MCF 10A (cell line): ENCODE measurements at regions not wholly inside any gene's neighbourhood (a gene's known extent, or its start where the extent isn't known, plus 50 kb on each side); places are given as distances from the start of the nearest gene placed in this dataset.

Source experiments
- BruUV-seq: library from RNA; stranded (reverse); fragments of 400-500 nt; replicated peaks from 2 replicates; lab custom pipeline; 2021; lab: Mats Ljungman, UMichigan
- CTCF ChIA-PET: fragments of 300-600 bp; sonication (Branson Sonifier 250); formaldehyde crosslinking; extraction: SDS; loops from one replicate; lab custom pipeline; 2021; ENCODE audit warnings: antibody characterized with exemption, inconsistent platforms; lab: Yijun Ruan, JAX
- POLR2A ChIA-PET: fragments of 300-600, 350-650 bp; sonication (Branson Sonifier 250); formaldehyde crosslinking; extraction: SDS; loops from one replicate; lab custom pipeline; 2020; ENCODE audit warnings: antibody characterized with exemption, inconsistent platforms; lab: Yijun Ruan, JAX
- DNase-seq: peaks from one replicate; pipeline ENCODE4 v3.0.0-alpha.2; 2018; ENCODE audit not compliant: unreplicated experiment
- H3K27ac Mint-ChIP-seq: one replicate; pipeline ENCODE4 v1.8.0; 2022; ENCODE audit warnings: mild to moderate bottlenecking, low read depth, mixed read lengths; ENCODE audit not compliant: unreplicated experiment
- H3K27me3 Mint-ChIP-seq: one replicate; pipeline ENCODE4 v1.8.0; 2022; ENCODE audit warnings: mixed read lengths; ENCODE audit not compliant: insufficient read depth, unreplicated experiment
- H3K36me3 Mint-ChIP-seq: one replicate; pipeline ENCODE4 v1.8.0; 2022; ENCODE audit warnings: mild to moderate bottlenecking, moderate library complexity, mixed read lengths; ENCODE audit not compliant: insufficient read depth, unreplicated experiment
- H3K4me1 Mint-ChIP-seq: one replicate; pipeline ENCODE4 v1.8.0; 2022; ENCODE audit warnings: mixed read lengths; ENCODE audit not compliant: insufficient read depth, unreplicated experiment
- H3K4me3 Mint-ChIP-seq: one replicate; pipeline ENCODE4 v1.8.0; 2022; ENCODE audit warnings: mild to moderate bottlenecking, moderate library complexity, mixed read lengths; ENCODE audit not compliant: unreplicated experiment
- H3K9me3 Mint-ChIP-seq: one replicate; pipeline ENCODE4 v1.8.0; 2022; ENCODE audit warnings: mixed read lengths; ENCODE audit not compliant: unreplicated experiment
- intact Hi-C: fragments of 100-400 bp; cut with micrococcal nuclease; formaldehyde crosslinking; loops from 2 replicates; pipeline ENCODE4 v1.14.1; 2022
- TF ChIP-seq, protein P1 (sequence below): fragments of 200-600 bp; IDR thresholded peaks from one replicate; pipeline ENCODE4 v1.8.0; 2022; ENCODE audit warnings: antibody characterized with exemption, mild to moderate bottlenecking; ENCODE audit not compliant: unreplicated experiment

DNA sequence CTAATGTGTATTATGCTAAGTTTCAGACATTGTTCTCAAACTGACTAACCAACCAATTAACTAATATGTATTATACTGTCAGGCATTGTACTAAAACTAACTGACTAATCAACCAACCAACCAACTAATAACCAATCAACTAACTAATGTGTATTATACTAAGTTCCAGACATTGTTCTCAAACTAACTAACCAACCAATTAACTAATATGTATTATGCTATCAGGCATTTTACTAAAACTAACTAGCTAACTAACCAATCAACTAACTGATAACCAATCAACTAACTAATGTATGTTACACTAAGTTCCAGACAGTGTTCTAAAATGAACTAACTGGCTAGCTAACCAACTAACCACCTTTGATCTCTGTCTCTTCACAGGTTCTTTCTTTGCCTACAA lies 152.3 kb downstream of the SUDS3 start:
- ChIA-PET POLR2A (no interaction called here), CTCF (interaction anchor here (0.6 kb wide), 1 partner anchor 246 kb away, joined by 6 read pairs; no protein-coding TSS in a partner anchor)
- no TSS peak for BruUV-seq
- Mint-ChIP-seq H3K36me3 (no peaks in the 10 kb centered on the region), H3K9me3 (peaks cover 21% of the 10 kb centered on the region), H3K27ac (no peak overlapping the region), H3K27me3 (peaks cover 10% of the 10 kb centered on the region), H3K4me3 (no peak overlapping the region), H3K4me1 (no peaks in the 10 kb centered on the region)
- TF ChIP-seq, protein P1, sequence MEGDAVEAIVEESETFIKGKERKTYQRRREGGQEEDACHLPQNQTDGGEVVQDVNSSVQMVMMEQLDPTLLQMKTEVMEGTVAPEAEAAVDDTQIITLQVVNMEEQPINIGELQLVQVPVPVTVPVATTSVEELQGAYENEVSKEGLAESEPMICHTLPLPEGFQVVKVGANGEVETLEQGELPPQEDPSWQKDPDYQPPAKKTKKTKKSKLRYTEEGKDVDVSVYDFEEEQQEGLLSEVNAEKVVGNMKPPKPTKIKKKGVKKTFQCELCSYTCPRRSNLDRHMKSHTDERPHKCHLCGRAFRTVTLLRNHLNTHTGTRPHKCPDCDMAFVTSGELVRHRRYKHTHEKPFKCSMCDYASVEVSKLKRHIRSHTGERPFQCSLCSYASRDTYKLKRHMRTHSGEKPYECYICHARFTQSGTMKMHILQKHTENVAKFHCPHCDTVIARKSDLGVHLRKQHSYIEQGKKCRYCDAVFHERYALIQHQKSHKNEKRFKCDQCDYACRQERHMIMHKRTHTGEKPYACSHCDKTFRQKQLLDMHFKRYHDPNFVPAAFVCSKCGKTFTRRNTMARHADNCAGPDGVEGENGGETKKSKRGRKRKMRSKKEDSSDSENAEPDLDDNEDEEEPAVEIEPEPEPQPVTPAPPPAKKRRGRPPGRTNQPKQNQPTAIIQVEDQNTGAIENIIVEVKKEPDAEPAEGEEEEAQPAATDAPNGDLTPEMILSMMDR, result no peak
- no peak for DNase-seq
- intact Hi-C loops, result no loop called here

DNA sequence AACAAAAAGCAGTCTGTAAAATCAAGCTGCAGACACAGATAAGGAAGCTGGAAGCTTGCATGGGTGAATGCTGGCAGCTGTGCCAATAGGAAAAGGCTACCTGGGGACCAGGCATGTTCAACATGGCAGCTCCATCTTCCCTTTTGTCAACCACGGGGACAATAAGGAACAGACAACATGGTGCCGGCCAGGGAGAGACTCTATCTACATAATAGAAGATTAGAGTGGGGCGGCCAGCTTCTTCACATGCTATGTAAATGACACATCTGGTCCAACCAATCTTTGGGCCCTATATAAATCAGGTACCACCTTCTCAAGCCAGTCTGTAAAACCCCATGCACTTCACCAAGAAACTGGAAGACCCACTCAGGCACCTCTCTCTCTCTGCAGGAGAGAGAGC lies 157.6 kb downstream of the SUDS3 start:
- TF ChIP-seq, protein P1, result no peak
- no peak overlapping the region for H3K27ac Mint-ChIP-seq
- no TSS peak for BruUV-seq
- peaks cover 20% of the 10 kb centered on the region for H3K9me3 Mint-ChIP-seq
- ChIA-PET POLR2A (no interaction called here), CTCF (interaction anchor here (0.6 kb wide), 1 partner anchor 119 kb away, joined by 3 read pairs; no protein-coding TSS in a partner anchor)
- DNase-seq, result no peak
- H3K4me1 Mint-ChIP-seq, result no peaks in the 10 kb centered on the region
- H3K36me3 Mint-ChIP-seq, result no peaks in the 10 kb centered on the region
- H3K27me3 Mint-ChIP-seq, result peaks cover 10% of the 10 kb centered on the region
- H3K4me3 Mint-ChIP-seq, result no peak overlapping the region
- intact Hi-C loops, result no loop called here

DNA sequence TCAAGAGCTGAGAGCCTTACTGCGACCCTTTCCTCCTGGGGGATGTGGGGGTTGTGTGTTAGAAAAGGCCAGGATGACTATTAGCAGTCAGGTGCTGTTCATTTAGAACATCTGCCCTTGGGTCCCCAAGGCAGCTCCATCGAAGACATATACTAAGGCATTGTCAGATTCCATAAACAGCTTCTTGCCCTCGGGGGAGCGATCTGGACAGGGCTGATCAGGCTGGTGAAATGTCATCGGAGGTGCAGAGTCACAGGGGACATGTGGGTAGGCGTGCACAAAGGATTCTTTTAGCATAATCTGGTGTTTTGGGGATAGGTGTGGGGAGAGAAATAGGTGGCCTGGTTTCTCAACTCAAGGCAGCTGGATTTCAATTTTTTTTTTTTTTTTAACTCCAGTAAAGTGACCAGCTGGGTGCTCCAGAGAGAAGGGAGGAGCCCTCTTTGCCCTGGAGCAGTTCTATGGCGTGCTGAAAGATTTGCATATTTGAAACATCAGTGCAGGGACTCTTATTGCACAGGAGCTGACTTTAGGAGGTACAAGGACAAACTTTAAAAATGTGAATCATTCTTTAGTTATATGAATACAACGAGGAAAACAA lies 160.1 kb downstream of the SUDS3 start:
- ChIA-PET CTCF (interaction anchor here (0.8 to 1.2 kb wide), 2 partner anchors 9 to 160 kb away, joined by 3 to 4 read pairs; partner anchors contain the start of gene SUDS3), POLR2A (no interaction called here)
- H3K4me1 Mint-ChIP-seq, result no peaks in the 10 kb centered on the region
- H3K36me3 Mint-ChIP-seq, result no peaks in the 10 kb centered on the region
- no peaks in the 10 kb centered on the region for H3K27me3 Mint-ChIP-seq
- TF ChIP-seq, protein P1, result no peak
- no peak overlapping the region for H3K27ac Mint-ChIP-seq
- H3K9me3 Mint-ChIP-seq, result peaks cover 8% of the 10 kb centered on the region
- no TSS peak for BruUV-seq
- intact Hi-C loops, result no loop called here
- no peak for DNase-seq
- H3K4me3 Mint-ChIP-seq, result no peak overlapping the region

DNA sequence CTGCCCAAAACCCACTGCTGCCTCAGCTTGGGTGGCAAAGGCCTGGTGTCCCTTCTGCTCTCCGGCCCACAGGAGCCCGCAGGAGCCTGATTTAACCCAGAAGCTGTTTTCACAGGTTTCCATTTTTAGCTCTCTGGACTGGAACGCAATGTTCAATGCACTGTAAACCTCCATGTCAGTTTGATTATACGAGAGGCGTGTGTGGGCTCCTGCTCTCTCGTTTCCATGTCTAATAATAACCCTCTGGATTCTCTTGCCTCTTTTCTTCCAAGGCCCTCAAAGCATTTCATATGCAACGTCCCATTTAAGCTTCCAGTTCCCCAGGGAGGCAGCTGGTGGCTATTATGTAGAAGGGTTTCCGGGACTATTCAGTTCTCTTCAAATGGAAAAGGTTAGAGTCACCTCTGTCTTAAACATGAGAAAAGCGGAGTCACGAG lies 161.1 kb downstream of the SUDS3 start:
- BruUV-seq, result no TSS peak
- DNase-seq, result no peak
- ChIA-PET POLR2A (no interaction called here), CTCF (no interaction called here)
- Mint-ChIP-seq H3K36me3 (no peaks in the 10 kb centered on the region), H3K27ac (no peak overlapping the region), H3K4me3 (no peak overlapping the region), H3K4me1 (no peaks in the 10 kb centered on the region), H3K27me3 (no peaks in the 10 kb centered on the region), H3K9me3 (peaks cover 8% of the 10 kb centered on the region)
- intact Hi-C loops, result no loop called here
- TF ChIP-seq, protein P1, result no peak
